Smooth muscle cell (in vitro differentiated cells): ENCODE measurements at regions not wholly inside any gene's neighbourhood (a gene's known extent, or its start where the extent isn't known, plus 50 kb on each side); places are given as distances from the start of the nearest gene placed in this dataset.
"Not testable (repeated sequence)": the region's sequence is repeated elsewhere in the genome, so short reads cannot be mapped to it uniquely, and the experiment has no call there.

Experiments used
- DNase-seq: peaks from one replicate; lab custom pipeline; 2025; ENCODE audit not compliant: unreplicated experiment; lab: John Stamatoyannopoulos, UW
- H2AFZ ChIP-seq: fragments of 200-600 bp; sonication (generic); 2 replicates; pipeline ENCODE4 v1.6.0; 2016; ENCODE audit warnings: antibody characterized with exemption, low read depth, mild to moderate bottlenecking
- H3F3A ChIP-seq: fragments of 200-600 bp; sonication (generic); 2 replicates; pipeline ENCODE4 v1.6.0; 2017; ENCODE audit warnings: antibody characterized with exemption, low read depth
- H3K27ac ChIP-seq: fragments of 200-600 bp; sonication (generic); 2 replicates; pipeline ENCODE4 v1.5.1; 2016; ENCODE audit warnings: low read depth, mild to moderate bottlenecking
- H3K27me3 ChIP-seq: fragments of 200-600 bp; sonication (generic); 2 replicates; pipeline ENCODE4 v1.6.1; 2016; ENCODE audit warnings: low read depth, mild to moderate bottlenecking
- H3K36me3 ChIP-seq: fragments of 200-600 bp; sonication (generic); 2 replicates; pipeline ENCODE4 v1.5.1; 2016; ENCODE audit warnings: low read depth
- H3K4me1 ChIP-seq: fragments of 200-600 bp; sonication (generic); 2 replicates; pipeline ENCODE4 v1.5.1; 2016; ENCODE audit warnings: low read depth
- H3K4me2 ChIP-seq: fragments of 200-600 bp; sonication (generic); 2 replicates; pipeline ENCODE4 v1.6.0; 2016; ENCODE audit warnings: mild to moderate bottlenecking
- H3K4me3 ChIP-seq: fragments of 200-600 bp; sonication (generic); 2 replicates; pipeline ENCODE4 v1.5.1; 2016; ENCODE audit warnings: mild to moderate bottlenecking
- H3K79me2 ChIP-seq: fragments of 200-600 bp; sonication (generic); 2 replicates; pipeline ENCODE4 v1.6.0; 2016; ENCODE audit warnings: low read depth, mild to moderate bottlenecking
- H3K9ac ChIP-seq: fragments of 200-600 bp; sonication (generic); 2 replicates; pipeline ENCODE4 v1.6.0; 2016; ENCODE audit warnings: low read depth
- H3K9me3 ChIP-seq: fragments of 200-600 bp; sonication (generic); replicated peaks from 2 replicates; pipeline ENCODE4 v1.5.1; 2016; ENCODE audit warnings: low read depth
- H4K20me1 ChIP-seq: fragments of 200-600 bp; sonication (generic); 2 replicates; pipeline ENCODE4 v1.6.0; 2016; ENCODE audit warnings: low read depth
- WGBS: methylation state at CpG from one replicate; pipeline ENCODE4 v1.1.7; 2016; ENCODE audit warnings: low lambda C conversion rate; 5-methylcytosine and 5-hydroxymethylcytosine counted together
- TF ChIP-seq, protein P1 (sequence below): fragments of 200-600 bp; sonication (generic); IDR thresholded peaks from 2 replicates; pipeline ENCODE4 v1.5.1; 2017; ENCODE audit warnings: borderline replicate concordance, mild to moderate bottlenecking, antibody characterized with exemption; ENCODE audit not compliant: insufficient read depth, poor library complexity, severe bottlenecking

GRCh38 chr3:4907643-4908432 is 71.4 kb upstream of the BHLHE40 start:
- H3K4me3 ChIP-seq: no peak overlapping the region
- peak overlapping the region; percentile 21 for H3K27ac ChIP-seq
- peaks cover 9% of the 10 kb centered on the region for H3K4me1 ChIP-seq
- DNase-seq: no peak
- 88% methylated on average over 7 of the region's 7 CpGs for WGBS
- TF ChIP-seq, protein P1, sequence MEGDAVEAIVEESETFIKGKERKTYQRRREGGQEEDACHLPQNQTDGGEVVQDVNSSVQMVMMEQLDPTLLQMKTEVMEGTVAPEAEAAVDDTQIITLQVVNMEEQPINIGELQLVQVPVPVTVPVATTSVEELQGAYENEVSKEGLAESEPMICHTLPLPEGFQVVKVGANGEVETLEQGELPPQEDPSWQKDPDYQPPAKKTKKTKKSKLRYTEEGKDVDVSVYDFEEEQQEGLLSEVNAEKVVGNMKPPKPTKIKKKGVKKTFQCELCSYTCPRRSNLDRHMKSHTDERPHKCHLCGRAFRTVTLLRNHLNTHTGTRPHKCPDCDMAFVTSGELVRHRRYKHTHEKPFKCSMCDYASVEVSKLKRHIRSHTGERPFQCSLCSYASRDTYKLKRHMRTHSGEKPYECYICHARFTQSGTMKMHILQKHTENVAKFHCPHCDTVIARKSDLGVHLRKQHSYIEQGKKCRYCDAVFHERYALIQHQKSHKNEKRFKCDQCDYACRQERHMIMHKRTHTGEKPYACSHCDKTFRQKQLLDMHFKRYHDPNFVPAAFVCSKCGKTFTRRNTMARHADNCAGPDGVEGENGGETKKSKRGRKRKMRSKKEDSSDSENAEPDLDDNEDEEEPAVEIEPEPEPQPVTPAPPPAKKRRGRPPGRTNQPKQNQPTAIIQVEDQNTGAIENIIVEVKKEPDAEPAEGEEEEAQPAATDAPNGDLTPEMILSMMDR: no peak
- no peaks in the 10 kb centered on the region for H3K36me3 ChIP-seq
- H3K9me3 ChIP-seq: no peaks in the 10 kb centered on the region
- no peaks in the 10 kb centered on the region for H3K79me2 ChIP-seq
- peaks cover 3% of the 10 kb centered on the region for H3F3A ChIP-seq
- no peaks in the 10 kb centered on the region for H3K27me3 ChIP-seq
- no peak overlapping the region for H3K4me2 ChIP-seq
- H4K20me1 ChIP-seq: no peaks in the 10 kb centered on the region
- H2AFZ ChIP-seq: no peak overlapping the region
- H3K9ac ChIP-seq: no peak overlapping the region

DNA sequence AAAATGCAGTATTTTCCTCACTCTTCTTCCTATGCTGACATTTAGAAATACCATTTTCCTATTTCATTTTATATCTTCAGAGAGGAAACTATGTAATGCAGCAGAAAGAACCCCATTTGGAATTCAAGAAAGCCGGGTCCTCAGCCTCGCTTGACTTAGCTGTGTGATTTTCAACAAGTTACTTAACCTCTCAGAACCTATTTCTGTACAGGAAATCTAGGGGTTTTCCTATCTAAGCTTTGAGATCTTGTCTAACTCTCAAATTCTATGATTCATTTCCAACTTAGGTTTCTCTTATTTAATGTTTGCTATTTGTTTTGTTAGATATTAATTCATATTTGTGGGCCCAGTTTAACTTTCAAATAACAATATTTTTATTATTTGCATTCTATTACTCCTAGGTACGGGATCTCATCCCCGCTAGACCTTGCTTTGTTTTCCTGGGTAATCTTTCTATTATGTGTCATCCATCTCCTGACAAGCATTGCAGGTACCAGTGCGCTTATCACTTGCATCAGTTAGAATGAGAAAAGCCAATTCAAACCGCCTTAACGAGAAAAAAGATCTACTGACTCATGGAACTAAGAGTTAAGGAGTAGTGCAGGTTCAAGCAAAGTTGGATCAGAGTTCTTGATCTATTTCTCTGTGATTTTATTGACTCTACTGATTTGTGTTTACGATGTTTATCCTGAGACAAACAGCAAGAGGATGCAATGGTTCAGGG is 70.6 kb upstream of the BHLHE40 start:
- Histone ChIP-seq H3K4me2 (no peak overlapping the region), H2AFZ (no peak overlapping the region), H3K9ac (no peak overlapping the region), H3K79me2 (no peaks in the 10 kb centered on the region), H3K4me1 (peaks cover 9% of the 10 kb centered on the region), H3K36me3 (no peaks in the 10 kb centered on the region), H3K27me3 (no peaks in the 10 kb centered on the region), H4K20me1 (no peaks in the 10 kb centered on the region), H3K9me3 (no peaks in the 10 kb centered on the region), H3K4me3 (no peak overlapping the region), H3F3A (peaks cover 3% of the 10 kb centered on the region), H3K27ac (peak overlapping the region; percentile 27)
- DNase-seq: no peak
- WGBS: 78% methylated on average over 8 of the region's 8 CpGs
- TF ChIP-seq, protein P1: no peak

GRCh38 chr3:4914464-4914863 is 64.8 kb upstream of the BHLHE40 start:
- no peak overlapping the region for H3K4me3 ChIP-seq
- no peak overlapping the region for H2AFZ ChIP-seq
- H3K36me3 ChIP-seq: no peaks in the 10 kb centered on the region
- no peaks in the 10 kb centered on the region for H3K9me3 ChIP-seq
- no peaks in the 10 kb centered on the region for H3K27me3 ChIP-seq
- no peak overlapping the region for H3K9ac ChIP-seq
- 94% methylated on average over 5 of the region's 5 CpGs for WGBS
- no peak for DNase-seq
- no peak overlapping the region for H3K27ac ChIP-seq
- no peaks in the 10 kb centered on the region for H4K20me1 ChIP-seq
- TF ChIP-seq, protein P1: no peak
- no peaks in the 10 kb centered on the region for H3K4me1 ChIP-seq
- H3K4me2 ChIP-seq: no peak overlapping the region
- no peaks in the 10 kb centered on the region for H3F3A ChIP-seq
- no peaks in the 10 kb centered on the region for H3K79me2 ChIP-seq

DNA sequence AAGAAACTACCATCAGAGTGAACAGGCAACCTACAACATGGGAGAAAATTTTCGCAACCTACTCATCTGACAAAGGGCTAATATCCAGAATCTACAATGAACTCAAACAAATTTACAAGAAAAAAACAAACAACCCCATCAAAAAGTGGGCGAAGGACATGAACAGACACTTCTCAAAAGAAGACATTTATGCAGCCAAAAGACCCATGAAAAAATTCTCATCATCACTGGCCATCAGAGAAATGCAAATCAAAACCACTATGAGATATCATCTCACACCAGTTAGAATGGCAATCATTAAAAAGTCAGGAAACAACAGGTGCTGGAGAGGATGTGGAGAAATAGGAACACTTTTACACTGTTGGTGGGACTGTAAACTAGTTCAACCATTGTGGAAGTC is 57.6 kb upstream of the BHLHE40 start:
- WGBS: 93% methylated on average over 1 of the region's 2 CpGs
- not testable (repeated sequence) for H2AFZ ChIP-seq, H4K20me1 ChIP-seq, H3F3A ChIP-seq, H3K4me2 ChIP-seq, H3K36me3 ChIP-seq, H3K27me3 ChIP-seq, H3K79me2 ChIP-seq, H3K9me3 ChIP-seq, H3K4me1 ChIP-seq, H3K9ac ChIP-seq, H3K27ac ChIP-seq, DNase-seq, H3K4me3 ChIP-seq
